Tibial nerve (tissue), 4 donors: ENCODE measurements at regions not wholly inside any gene's neighbourhood (a gene's known extent, or its start where the extent isn't known, plus 50 kb on each side); places are given as distances from the start of the nearest gene placed in this dataset.

Experiments
- DNase-seq, 2 donors: peaks; one replicate each; pipeline ENCODE4 v3.0.0-alpha.2; 2019; ENCODE audit warnings: low spot score in 2 of 2
- H3K27ac ChIP-seq, 4 donors: fragments of 200-600 bp; sonication (generic) in 3 of 4; one replicate each; pipeline ENCODE4 v1.5.1; 2017 to 2019; ENCODE audit warnings: mild to moderate bottlenecking in 1 of 4
- H3K27me3 ChIP-seq, 2 donors: fragments of 200-600 bp; sonication (generic) in 1 of 2; one replicate each; pipeline versions ENCODE4 v1.5.1 to v1.6.0; 2017 to 2019
- H3K36me3 ChIP-seq, 3 donors: fragments of 200-600 bp; sonication (generic); one replicate each; pipeline ENCODE4 v1.5.1; 2018 to 2019
- H3K4me1 ChIP-seq, 4 donors: fragments of 200-600 bp; sonication (generic) in 3 of 4; one replicate each; pipeline ENCODE4 v1.5.1; 2017 to 2019
- H3K4me3 ChIP-seq, 4 donors: fragments of 200-600 bp; sonication (generic) in 3 of 4; one replicate each; pipeline ENCODE4 v1.5.1; 2017 to 2019; ENCODE audit warnings: mild to moderate bottlenecking in 1 of 4, moderate library complexity in 1 of 4
- H3K9me3 ChIP-seq, 4 donors: fragments of 200-600 bp; sonication (generic) in 3 of 4; one replicate each; pipeline ENCODE4 v1.5.1; 2017 to 2019
- CTCF ChIP-seq, 5 experiments: fragments of 200-600 bp in 3 of 5; fragments of 450-650 bp in 2 of 5; sonication (generic) in 3 of 5; IDR thresholded peaks; one replicate each; pipeline ENCODE4 v1.5.1; 2016 to 2019; ENCODE audit warnings: antibody characterized with exemption in 5 of 5, mild to moderate bottlenecking in 3 of 5, moderate library complexity in 2 of 5
- EP300 ChIP-seq, 2 donors: sonication (generic); formaldehyde crosslinking; IDR thresholded peaks; one replicate each; pipeline ENCODE4 v1.6.1; 2017; ENCODE audit warnings: antibody characterized with exemption in 2 of 2, mild to moderate bottlenecking in 1 of 2
- POLR2A ChIP-seq, 2 donors: fragments of 450-650 bp; IDR thresholded peaks; one replicate each; pipeline ENCODE4 v1.6.1; 2017; ENCODE audit warnings: antibody characterized with exemption in 2 of 2, mild to moderate bottlenecking in 2 of 2, moderate library complexity in 2 of 2
- WGBS, 2 donors: methylation state at CpG; one replicate each; pipeline ENCODE4 v1.1.5; 2018; 5-methylcytosine and 5-hydroxymethylcytosine counted together

GRCh38 chr9:13896922-13897835 lies 416.8 kb downstream of the NFIB start:
- no peak overlapping the region for H3K4me3 ChIP-seq
- peak overlapping the region in 2 of 4 donors; percentile 64 to 69 for H3K27ac ChIP-seq
- TF ChIP-seq POLR2A (IDR thresholded peaks at IDR 0.05), result no peak
- no peak for TF ChIP-seq EP300 (IDR thresholded peaks at IDR 0.05)
- TF ChIP-seq CTCF (IDR thresholded peaks at IDR 0.05), result no peak
- no peaks in the 10 kb centered on the region for H3K9me3 ChIP-seq
- H3K27me3 ChIP-seq, result no peaks in the 10 kb centered on the region
- WGBS, 2 donors, result 37 to 40% methylated on average over 8 of the region's 8 CpGs
- H3K36me3 ChIP-seq, result no peaks in the 10 kb centered on the region
- DNase-seq, result no peak
- H3K4me1 ChIP-seq, result peaks cover 0 to 37% (median 3%) of the 10 kb centered on the region in 4 donors

GRCh38 chr9:13896047-13896446 lies 417.9 kb downstream of the NFIB start:
- no peak for DNase-seq
- no peaks in the 10 kb centered on the region for H3K27me3 ChIP-seq
- peaks cover 0 to 37% (median 3%) of the 10 kb centered on the region in 4 donors for H3K4me1 ChIP-seq
- H3K4me3 ChIP-seq, result no peak overlapping the region
- no peaks in the 10 kb centered on the region for H3K9me3 ChIP-seq
- 57 to 58% methylated on average over 1 of the region's 1 CpG for WGBS, 2 donors
- H3K27ac ChIP-seq, result peak overlapping the region in 2 of 4 donors; percentile 18 to 69
- no peak for TF ChIP-seq CTCF (IDR thresholded peaks at IDR 0.05)
- TF ChIP-seq EP300 (IDR thresholded peaks at IDR 0.05), result no peak
- TF ChIP-seq POLR2A (IDR thresholded peaks at IDR 0.05), result no peak
- H3K36me3 ChIP-seq, result no peaks in the 10 kb centered on the region

GRCh38 chr9:13885258-13885657 lies 428.7 kb downstream of the NFIB start:
- Histone ChIP-seq H3K4me3 (no peak overlapping the region), H3K36me3 (no peaks in the 10 kb centered on the region), H3K27me3 (no peaks in the 10 kb centered on the region), H3K4me1 (no peaks in the 10 kb centered on the region), H3K9me3 (peaks cover 0 to 21% (median 2%) of the 10 kb centered on the region in 4 donors), H3K27ac (no peak overlapping the region)
- 90 to 97% methylated on average over 1 of the region's 1 CpG for WGBS, 2 donors
- no peak for TF ChIP-seq POLR2A (IDR thresholded peaks at IDR 0.05)
- TF ChIP-seq CTCF (IDR thresholded peaks at IDR 0.05), result no peak
- no peak for TF ChIP-seq EP300 (IDR thresholded peaks at IDR 0.05)
- DNase-seq, result no peak

GRCh38 chr9:13879981-13880380 lies 434.0 kb downstream of the NFIB start:
- H3K4me1 ChIP-seq, result no peaks in the 10 kb centered on the region
- H3K27ac ChIP-seq, result no peak overlapping the region
- H3K27me3 ChIP-seq, result no peaks in the 10 kb centered on the region
- H3K4me3 ChIP-seq, result no peak overlapping the region
- no peaks in the 10 kb centered on the region for H3K36me3 ChIP-seq
- no peak for DNase-seq
- TF ChIP-seq POLR2A (IDR thresholded peaks at IDR 0.05) (no peak), CTCF (IDR thresholded peaks at IDR 0.05) (no peak), EP300 (IDR thresholded peaks at IDR 0.05) (no peak)
- peaks cover 0 to 3% (median 0%) of the 10 kb centered on the region in 4 donors for H3K9me3 ChIP-seq
- WGBS, 2 donors, result 92 to 95% methylated on average over 1 of the region's 1 CpG

- TF ChIP-seq POLR2A (IDR thresholded peaks at IDR 0.05) (no peak), CTCF (IDR thresholded peaks at IDR 0.05) (no peak), EP300 (IDR thresholded peaks at IDR 0.05) (no peak)
- Histone ChIP-seq H3K27me3 (no peaks in the 10 kb centered on the region), H3K36me3 (no peaks in the 10 kb centered on the region), H3K9me3 (peaks cover 0 to 9% (median 0%) of the 10 kb centered on the region in 4 donors), H3K4me3 (no peak overlapping the region), H3K27ac (no peak overlapping the region), H3K4me1 (no peaks in the 10 kb centered on the region)
- WGBS, 2 donors, result 81 to 85% methylated on average over 3 of the region's 3 CpGs
- no peak for DNase-seq
These were observed 434.9 kb downstream of the NFIB start for GRCh38 chr9:13879011-13879410.
